Thyroid gland (tissue), 4 donors: ENCODE measurements at regions not wholly inside any gene's neighbourhood (a gene's known extent, or its start where the extent isn't known, plus 50 kb on each side); places are given as distances from the start of the nearest gene placed in this dataset.

Source experiments
- DNase-seq, 2 donors: peaks; one replicate each; pipeline ENCODE4 v3.0.0-alpha.2; 2019
- H3K27ac ChIP-seq, 3 donors: fragments of 200-600 bp; sonication (generic); 1 replicate in 2 of 3; 2 replicates in 1 of 3; pipeline ENCODE4 v1.5.1; 2016 to 2019; ENCODE audit warnings: mild to moderate bottlenecking in 1 of 3, moderate library complexity in 1 of 3
- H3K27me3 ChIP-seq: fragments of 200-600 bp; sonication (generic); one replicate; pipeline ENCODE4 v1.5.1; 2019
- H3K36me3 ChIP-seq, 2 donors: fragments of 200-600 bp; sonication (generic); one replicate each; pipeline ENCODE4 v1.5.1; 2016 to 2019
- H3K4me1 ChIP-seq, 2 donors: fragments of 200-600 bp; sonication (generic); one replicate each; pipeline ENCODE4 v1.5.1; 2017 to 2019
- H3K4me3 ChIP-seq, 3 donors: fragments of 200-600 bp; sonication (generic); replicated peaks in 1 of 3; 1 replicate in 2 of 3; 2 replicates in 1 of 3; pipeline ENCODE4 v1.5.1; 2016; ENCODE audit warnings: mild to moderate bottlenecking in 1 of 3
- H3K9me3 ChIP-seq: fragments of 200-600 bp; sonication (generic); one replicate; pipeline ENCODE4 v1.5.1; 2017
- POLR2A ChIP-seq, 2 donors: fragments of 450-650 bp; IDR thresholded peaks; one replicate each; pipeline ENCODE4 v1.6.1; 2017; ENCODE audit warnings: antibody characterized with exemption in 2 of 2, mild to moderate bottlenecking in 2 of 2, moderate library complexity in 1 of 2
- WGBS, 2 donors: methylation state at CpG; one replicate each; pipeline ENCODE4 v1.1.5; 2017; 5-methylcytosine and 5-hydroxymethylcytosine counted together
- intact Hi-C: fragments of 100-400 bp; cut with DNase I; formaldehyde crosslinking; loops from one replicate; pipeline ENCODE4 v1.15.1; 2023
- TF ChIP-seq, protein P1 (sequence below), 6 experiments: fragments of 200-600 bp in 3 of 6; fragments of 450-650 bp in 3 of 6; sonication (generic) in 3 of 6; IDR thresholded peaks; one replicate each; pipeline ENCODE4 v1.5.1; 2016 to 2019; ENCODE audit warnings: antibody characterized with exemption in 6 of 6, mild to moderate bottlenecking in 2 of 6, inconsistent platforms in 1 of 6, moderate library complexity in 1 of 6

DNA sequence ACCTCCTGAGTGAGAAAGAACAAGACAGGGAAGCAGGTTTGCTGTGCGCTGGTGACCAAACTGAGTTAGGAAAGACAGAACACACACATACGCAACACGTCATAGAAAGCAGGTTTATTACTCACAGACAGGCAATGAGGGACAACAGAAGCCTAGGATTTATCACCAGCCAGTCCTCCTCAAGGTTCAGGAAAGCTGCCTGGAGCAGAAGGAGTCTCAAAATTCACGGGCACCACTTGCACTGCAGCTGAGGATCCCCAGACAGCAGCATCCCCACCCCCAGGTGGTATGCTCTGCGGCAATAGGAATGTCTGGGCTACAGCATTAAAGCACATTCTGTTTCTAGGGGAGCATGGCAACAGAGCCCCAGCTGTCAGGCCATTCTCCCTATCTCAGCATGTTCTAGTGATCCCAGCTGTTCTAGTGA is 284.4 kb upstream of the RGPD4 start:
- 80 to 95% methylated on average over 3 to 5 of the region's 5 CpGs for WGBS, 2 donors

DNA sequence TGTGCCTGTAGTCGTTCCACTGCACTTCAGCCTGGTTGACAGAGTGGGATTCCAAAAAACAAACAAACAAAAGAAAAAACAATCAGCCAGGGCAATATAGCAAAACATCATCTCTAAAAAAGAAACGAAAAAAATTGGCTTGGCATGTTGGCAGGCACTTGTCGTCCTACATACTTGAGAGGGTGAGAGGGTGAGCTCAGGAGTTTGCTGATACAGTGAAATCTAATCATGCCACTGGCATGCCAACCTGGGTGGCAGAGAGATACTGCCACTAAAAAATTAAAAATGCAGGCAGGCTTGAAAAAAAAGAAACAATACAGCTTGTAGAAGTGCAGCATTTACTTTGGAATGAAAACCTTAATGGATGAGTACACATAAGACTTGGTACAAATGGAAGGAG is 282.9 kb upstream of the RGPD4 start:
- intact Hi-C loops: no loop called here
- Histone ChIP-seq H3K4me3 (no peak overlapping the region), H3K9me3 (no peaks in the 10 kb centered on the region), H3K27ac (peak overlapping the region; percentile 26 to 80 (median 40)), H3K27me3 (no peaks in the 10 kb centered on the region), H3K4me1 (peaks cover 20 to 27% of the 10 kb centered on the region in 2 donors), H3K36me3 (no peaks in the 10 kb centered on the region)
- DNase-seq: peak; percentile 69 to 71
- 38 to 40% methylated on average over 3 of the region's 3 CpGs for WGBS, 2 donors
- no peak for TF ChIP-seq POLR2A (IDR thresholded peaks at IDR 0.05)
- TF ChIP-seq, protein P1, sequence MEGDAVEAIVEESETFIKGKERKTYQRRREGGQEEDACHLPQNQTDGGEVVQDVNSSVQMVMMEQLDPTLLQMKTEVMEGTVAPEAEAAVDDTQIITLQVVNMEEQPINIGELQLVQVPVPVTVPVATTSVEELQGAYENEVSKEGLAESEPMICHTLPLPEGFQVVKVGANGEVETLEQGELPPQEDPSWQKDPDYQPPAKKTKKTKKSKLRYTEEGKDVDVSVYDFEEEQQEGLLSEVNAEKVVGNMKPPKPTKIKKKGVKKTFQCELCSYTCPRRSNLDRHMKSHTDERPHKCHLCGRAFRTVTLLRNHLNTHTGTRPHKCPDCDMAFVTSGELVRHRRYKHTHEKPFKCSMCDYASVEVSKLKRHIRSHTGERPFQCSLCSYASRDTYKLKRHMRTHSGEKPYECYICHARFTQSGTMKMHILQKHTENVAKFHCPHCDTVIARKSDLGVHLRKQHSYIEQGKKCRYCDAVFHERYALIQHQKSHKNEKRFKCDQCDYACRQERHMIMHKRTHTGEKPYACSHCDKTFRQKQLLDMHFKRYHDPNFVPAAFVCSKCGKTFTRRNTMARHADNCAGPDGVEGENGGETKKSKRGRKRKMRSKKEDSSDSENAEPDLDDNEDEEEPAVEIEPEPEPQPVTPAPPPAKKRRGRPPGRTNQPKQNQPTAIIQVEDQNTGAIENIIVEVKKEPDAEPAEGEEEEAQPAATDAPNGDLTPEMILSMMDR (IDR thresholded peaks at IDR 0.05): no peak

More for the DNA sequence above, 284.4 kb upstream of the RGPD4 start:
- peaks cover 20 to 27% of the 10 kb centered on the region in 2 donors for H3K4me1 ChIP-seq
- no peak overlapping the region for H3K4me3 ChIP-seq
- H3K27ac ChIP-seq: peak overlapping the region; percentile 25 to 80 (median 40)
- intact Hi-C loops: no loop called here
- no peaks in the 10 kb centered on the region for H3K36me3 ChIP-seq
- H3K27me3 ChIP-seq: no peaks in the 10 kb centered on the region
- no peaks in the 10 kb centered on the region for H3K9me3 ChIP-seq
- DNase-seq: peak in 1 of 2 donors; percentile 17
- no peak for TF ChIP-seq POLR2A (IDR thresholded peaks at IDR 0.05)
- TF ChIP-seq, protein P1 (IDR thresholded peaks at IDR 0.05): no peak

DNA sequence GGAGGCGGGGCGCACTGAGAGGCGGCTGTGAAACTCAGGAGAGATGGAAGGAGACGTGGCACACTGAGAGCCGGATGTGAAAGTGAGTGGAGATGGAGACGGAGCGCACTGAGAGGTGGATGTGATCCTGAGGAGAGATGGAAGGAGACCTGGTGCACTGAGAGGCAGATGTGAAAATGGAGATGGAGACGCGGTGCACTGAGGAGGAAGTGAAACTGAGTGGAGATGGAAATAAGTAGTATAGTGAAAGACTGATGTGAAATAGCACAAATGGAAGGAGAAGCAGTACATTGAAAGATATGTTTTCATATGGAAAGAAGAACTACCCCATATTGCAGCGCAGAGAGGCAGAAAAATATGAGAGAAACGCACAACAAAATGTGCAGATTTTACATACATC is 281.6 kb upstream of the RGPD4 start:
- H3K27ac ChIP-seq: no peak overlapping the region
- TF ChIP-seq, protein P1 (IDR thresholded peaks at IDR 0.05): no peak
- TF ChIP-seq POLR2A (IDR thresholded peaks at IDR 0.05): no peak
- H3K9me3 ChIP-seq: no peaks in the 10 kb centered on the region
- no peaks in the 10 kb centered on the region for H3K27me3 ChIP-seq
- H3K36me3 ChIP-seq: no peaks in the 10 kb centered on the region
- 90 to 96% methylated on average over 11 of the region's 11 CpGs for WGBS, 2 donors
- H3K4me1 ChIP-seq: peaks cover 15 to 27% of the 10 kb centered on the region in 2 donors
- no peak overlapping the region for H3K4me3 ChIP-seq
- DNase-seq: no peak
- intact Hi-C loops: no loop called here

DNA sequence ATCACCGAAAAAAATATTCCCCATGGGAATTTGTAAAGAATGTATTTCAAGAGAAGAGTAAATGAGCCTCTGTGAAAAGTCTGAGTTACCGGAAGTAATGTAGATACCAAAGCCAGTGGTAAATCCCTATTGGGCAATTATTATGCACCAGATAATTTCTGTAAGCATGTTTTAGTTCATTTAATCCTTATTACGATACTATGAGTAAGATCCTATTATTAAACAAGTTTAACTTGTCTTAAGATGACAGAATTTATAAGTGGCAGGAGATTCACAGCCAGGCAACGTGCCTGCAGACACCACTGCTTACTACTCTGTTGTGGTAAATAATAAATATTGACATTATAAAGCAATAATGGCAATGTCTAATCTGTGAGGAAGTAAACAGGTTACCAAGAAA is 280.8 kb upstream of the RGPD4 start:
- WGBS, 2 donors: 77 to 78% methylated on average over 4 of the region's 4 CpGs
- intact Hi-C loops: no loop called here

DNA sequence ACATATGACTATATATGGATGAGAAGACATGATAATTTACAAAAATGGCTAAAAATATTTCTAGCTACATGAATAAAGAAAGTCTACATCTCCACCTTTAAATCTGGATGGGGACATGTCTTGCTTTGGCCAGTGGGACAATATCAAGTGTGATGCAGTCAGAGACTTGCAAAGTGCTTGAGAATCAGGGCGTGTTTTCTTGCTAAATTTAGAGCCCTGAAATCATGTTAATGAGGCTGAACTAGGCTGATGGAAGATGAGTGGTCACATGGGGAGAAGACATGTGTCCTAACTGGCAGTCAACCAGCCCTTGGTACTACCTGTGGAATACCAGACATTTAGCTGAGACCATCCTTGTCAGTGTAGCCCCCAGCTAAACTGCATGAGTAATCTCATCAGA is 278.5 kb upstream of the RGPD4 start:
- Histone ChIP-seq H3K27me3 (no peaks in the 10 kb centered on the region), H3K27ac (no peak overlapping the region), H3K4me3 (no peak overlapping the region), H3K4me1 (peaks cover 4 to 6% of the 10 kb centered on the region in 2 donors), H3K9me3 (no peaks in the 10 kb centered on the region), H3K36me3 (no peaks in the 10 kb centered on the region)
- intact Hi-C loops: no loop called here
- TF ChIP-seq, protein P1 (IDR thresholded peaks at IDR 0.05): no peak
- TF ChIP-seq POLR2A (IDR thresholded peaks at IDR 0.05): no peak
- WGBS, 2 donors: 63 to 77% methylated on average over 1 of the region's 1 CpG
- no peak for DNase-seq

More for the DNA sequence above, 280.8 kb upstream of the RGPD4 start:
- Histone ChIP-seq H3K9me3 (no peaks in the 10 kb centered on the region), H3K27ac (no peak overlapping the region), H3K27me3 (no peaks in the 10 kb centered on the region), H3K4me1 (peaks cover 10 to 22% of the 10 kb centered on the region in 2 donors), H3K4me3 (no peak overlapping the region), H3K36me3 (no peaks in the 10 kb centered on the region)
- no peak for DNase-seq
- TF ChIP-seq, protein P1 (IDR thresholded peaks at IDR 0.05): no peak
- no peak for TF ChIP-seq POLR2A (IDR thresholded peaks at IDR 0.05)
